ENCODE measurements at regions not wholly inside any gene's neighbourhood (a gene's known extent, or its start where the extent isn't known, plus 50 kb on each side); places are given as distances from the start of the nearest gene placed in this dataset.
"Not testable (repeated sequence)": the region's sequence is repeated elsewhere in the genome, so short reads cannot be mapped to it uniquely, and the experiment has no call there.

GRCh38 chr10:64546073-64546472 is 1024.9 kb downstream of the REEP3 start:
- no peaks in the 10 kb centered on the region for H3K27me3 Mint-ChIP-seq (ENCODE audit: low read depth)

GRCh38 chr10:64547168-64547567 is 1026.0 kb downstream of the REEP3 start:
- Mint-ChIP-seq H3K9me3 (no peaks in the 10 kb centered on the region), H3K4me3 (no peak overlapping the region), H3K27ac (no peak overlapping the region), H3K27me3 (ENCODE audit: low read depth) (no peaks in the 10 kb centered on the region), H3K4me1 (ENCODE audit: low read depth) (no peaks in the 10 kb centered on the region), H3K36me3 (ENCODE audit: low read depth) (no peaks in the 10 kb centered on the region)
- DNase-seq (ENCODE audit: low spot score) = no peak

More at GRCh38 chr10:64546073-64546472, 1024.9 kb downstream of the REEP3 start:
- Mint-ChIP-seq H3K4me1 (ENCODE audit: low read depth) (no peaks in the 10 kb centered on the region), H3K27ac (no peak overlapping the region), H3K36me3 (ENCODE audit: low read depth) (no peaks in the 10 kb centered on the region), H3K4me3 (no peak overlapping the region), H3K9me3 (no peaks in the 10 kb centered on the region)
- no peak for DNase-seq (ENCODE audit: low spot score)

GRCh38 chr10:64555666-64556065 is 1034.5 kb downstream of the REEP3 start:
- Mint-ChIP-seq H3K27me3 (ENCODE audit: low read depth) (no peaks in the 10 kb centered on the region), H3K27ac (no peak overlapping the region), H3K4me3 (no peak overlapping the region), H3K4me1 (ENCODE audit: low read depth) (no peaks in the 10 kb centered on the region), H3K36me3 (ENCODE audit: low read depth) (no peaks in the 10 kb centered on the region), H3K9me3 (peaks cover 13% of the 10 kb centered on the region)
- no peak for DNase-seq (ENCODE audit: low spot score)

- no peak overlapping the region for H3K27ac Mint-ChIP-seq
- H3K4me1 Mint-ChIP-seq (ENCODE audit: low read depth) = no peaks in the 10 kb centered on the region
- no peak overlapping the region for H3K4me3 Mint-ChIP-seq
- no peaks in the 10 kb centered on the region for H3K27me3 Mint-ChIP-seq (ENCODE audit: low read depth)
- DNase-seq (ENCODE audit: low spot score) = no peak
- no peaks in the 10 kb centered on the region for H3K36me3 Mint-ChIP-seq (ENCODE audit: low read depth)
- H3K9me3 Mint-ChIP-seq = peaks cover 27% of the 10 kb centered on the region
Observed at GRCh38 chr10:64558094-64558835, 1037.1 kb downstream of the REEP3 start.

GRCh38 chr10:64571056-64571455 is 1049.9 kb downstream of the REEP3 start:
- no peak for DNase-seq (ENCODE audit: low spot score)
- no peaks in the 10 kb centered on the region for H3K27me3 Mint-ChIP-seq (ENCODE audit: low read depth)
- peaks cover 22% of the 10 kb centered on the region for H3K9me3 Mint-ChIP-seq
- no peak overlapping the region for H3K27ac Mint-ChIP-seq
- no peaks in the 10 kb centered on the region for H3K36me3 Mint-ChIP-seq (ENCODE audit: low read depth)
- H3K4me3 Mint-ChIP-seq = no peak overlapping the region
- no peaks in the 10 kb centered on the region for H3K4me1 Mint-ChIP-seq (ENCODE audit: low read depth)

- no peak overlapping the region for H3K27ac Mint-ChIP-seq
- DNase-seq (ENCODE audit: low spot score) = no peak
- H3K36me3 Mint-ChIP-seq (ENCODE audit: low read depth) = no peaks in the 10 kb centered on the region
- no peak overlapping the region for H3K4me3 Mint-ChIP-seq
- peaks cover 13% of the 10 kb centered on the region for H3K9me3 Mint-ChIP-seq
- H3K27me3 Mint-ChIP-seq (ENCODE audit: low read depth) = no peaks in the 10 kb centered on the region
- no peaks in the 10 kb centered on the region for H3K4me1 Mint-ChIP-seq (ENCODE audit: low read depth)
Observed at GRCh38 chr10:64573623-64574325, 1052.6 kb downstream of the REEP3 start.

GRCh38 chr10:64574371-64574770 is 1053.2 kb downstream of the REEP3 start:
- Mint-ChIP-seq H3K4me3 (no peak overlapping the region), H3K36me3 (ENCODE audit: low read depth) (no peaks in the 10 kb centered on the region), H3K4me1 (ENCODE audit: low read depth) (no peaks in the 10 kb centered on the region), H3K27ac (no peak overlapping the region), H3K27me3 (ENCODE audit: low read depth) (no peaks in the 10 kb centered on the region), H3K9me3 (peaks cover 18% of the 10 kb centered on the region)
- DNase-seq (ENCODE audit: low spot score) = no peak

- H3K27me3 Mint-ChIP-seq (ENCODE audit: low read depth) = no peaks in the 10 kb centered on the region
- no peak for DNase-seq (ENCODE audit: low spot score)
- no peaks in the 10 kb centered on the region for H3K4me1 Mint-ChIP-seq (ENCODE audit: low read depth)
- no peak overlapping the region for H3K4me3 Mint-ChIP-seq
- no peaks in the 10 kb centered on the region for H3K36me3 Mint-ChIP-seq (ENCODE audit: low read depth)
- H3K9me3 Mint-ChIP-seq = peaks cover 16% of the 10 kb centered on the region
- no peak overlapping the region for H3K27ac Mint-ChIP-seq
Observed at GRCh38 chr10:64576497-64576896, 1055.3 kb downstream of the REEP3 start.

- not testable (repeated sequence) for H3K27me3 Mint-ChIP-seq (ENCODE audit: low read depth); H3K4me3 Mint-ChIP-seq
Observed at GRCh38 chr10:64578757-64579156, 1057.6 kb downstream of the REEP3 start.

GRCh38 chr10:64586934-64587503 is 1065.8 kb downstream of the REEP3 start:
- H3K27me3 Mint-ChIP-seq (ENCODE audit: low read depth) = no peaks in the 10 kb centered on the region

More at GRCh38 chr10:64578757-64579156, 1057.6 kb downstream of the REEP3 start:
- peaks cover 30% of the 10 kb centered on the region for H3K9me3 Mint-ChIP-seq
- not testable (repeated sequence) for DNase-seq (ENCODE audit: low spot score); H3K4me1 Mint-ChIP-seq (ENCODE audit: low read depth); H3K36me3 Mint-ChIP-seq (ENCODE audit: low read depth); H3K27ac Mint-ChIP-seq

GRCh38 chr10:64594072-64594471 is 1072.9 kb downstream of the REEP3 start:
- Mint-ChIP-seq H3K36me3 (ENCODE audit: low read depth) (no peaks in the 10 kb centered on the region), H3K27me3 (ENCODE audit: low read depth) (no peaks in the 10 kb centered on the region), H3K4me3 (no peak overlapping the region), H3K27ac (no peak overlapping the region), H3K9me3 (peaks cover 7% of the 10 kb centered on the region), H3K4me1 (ENCODE audit: low read depth) (no peaks in the 10 kb centered on the region)
- no peak for DNase-seq (ENCODE audit: low spot score)

More at GRCh38 chr10:64586934-64587503, 1065.8 kb downstream of the REEP3 start:
- Mint-ChIP-seq H3K27ac (no peak overlapping the region), H3K4me3 (no peak overlapping the region), H3K36me3 (ENCODE audit: low read depth) (no peaks in the 10 kb centered on the region), H3K9me3 (peaks cover 37% of the 10 kb centered on the region), H3K4me1 (ENCODE audit: low read depth) (no peaks in the 10 kb centered on the region)
- DNase-seq (ENCODE audit: low spot score) = no peak

GRCh38 chr10:64598600-64598999 is 1077.4 kb downstream of the REEP3 start:
- Mint-ChIP-seq H3K27me3 (ENCODE audit: low read depth) (no peaks in the 10 kb centered on the region), H3K4me3 (no peak overlapping the region), H3K4me1 (ENCODE audit: low read depth) (no peaks in the 10 kb centered on the region), H3K36me3 (ENCODE audit: low read depth) (no peaks in the 10 kb centered on the region), H3K9me3 (peaks cover 3% of the 10 kb centered on the region), H3K27ac (no peak overlapping the region)
- DNase-seq (ENCODE audit: low spot score) = no peak

GRCh38 chr10:64601298-64601697 is 1080.1 kb downstream of the REEP3 start:
- no peak for DNase-seq (ENCODE audit: low spot score)
- peaks cover 3% of the 10 kb centered on the region for H3K9me3 Mint-ChIP-seq
- H3K27ac Mint-ChIP-seq = no peak overlapping the region
- no peak overlapping the region for H3K4me3 Mint-ChIP-seq
- H3K36me3 Mint-ChIP-seq (ENCODE audit: low read depth) = no peaks in the 10 kb centered on the region
- H3K27me3 Mint-ChIP-seq (ENCODE audit: low read depth) = no peaks in the 10 kb centered on the region
- H3K4me1 Mint-ChIP-seq (ENCODE audit: low read depth) = no peaks in the 10 kb centered on the region

- Mint-ChIP-seq H3K36me3 (ENCODE audit: low read depth) (no peaks in the 10 kb centered on the region), H3K4me1 (ENCODE audit: low read depth) (no peaks in the 10 kb centered on the region), H3K9me3 (peaks cover 8% of the 10 kb centered on the region), H3K27me3 (ENCODE audit: low read depth) (no peaks in the 10 kb centered on the region), H3K4me3 (no peak overlapping the region), H3K27ac (no peak overlapping the region)
- DNase-seq (ENCODE audit: low spot score) = no peak
Observed at GRCh38 chr10:64617085-64617484, 1095.9 kb downstream of the REEP3 start.

Measured in T-helper 2 cell treated with Interferon-gamma antibody and Interleukin-4, amounts not matched to agents 5 μg/mL and 100 μg/mL, for 36 hours (primary cell).